ENCODE measurements at regions not wholly inside any gene's neighbourhood (a gene's known extent, or its start where the extent isn't known, plus 50 kb on each side); places are given as distances from the start of the nearest gene placed in this dataset.

DNA sequence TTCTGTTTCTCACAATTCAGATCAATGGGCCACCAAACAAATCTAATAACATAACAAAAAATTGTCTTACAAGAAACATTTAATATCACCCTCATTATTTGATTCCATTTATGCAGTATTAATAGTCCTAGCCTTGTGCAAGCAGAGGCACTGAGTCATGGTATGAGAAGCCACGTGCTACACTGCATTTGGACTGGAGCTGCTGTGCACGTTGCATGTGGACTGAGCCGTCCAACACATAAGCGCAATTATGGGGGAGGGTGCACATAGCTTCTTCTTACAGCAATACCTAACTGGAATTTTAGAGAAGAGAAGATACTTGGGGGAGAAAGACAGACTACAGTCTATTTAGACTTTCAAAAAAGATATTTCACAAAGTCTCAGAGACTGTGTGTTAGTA, 329.6 kb upstream of the ID2 start:
- intact Hi-C loops (cut with DNase I; ENCODE audit: low total_unique reads) (no loop called here), in situ Hi-C loops (cut with MboI; ENCODE audit: low sequenced_read_pairs in 4 of 4) (no loop called here)
- H3K4me1 ChIP-seq, result no peaks in the 10 kb centered on the region
- H3K27ac ChIP-seq, result no peak overlapping the region
- DNase-seq (no peak), ATAC-seq (no peak)
- H3K36me3 ChIP-seq, result no peaks in the 10 kb centered on the region
- no peaks in the 10 kb centered on the region for H3K27me3 ChIP-seq
- H3K4me3 ChIP-seq, result no peak overlapping the region
- TF ChIP-seq POLR2A (IDR thresholded peaks at IDR 0.05) (no peak), CTCF (IDR thresholded peaks at IDR 0.05 in 4 of 5, conservative IDR thresholded peaks at IDR 0.05 in 1 of 5) (no peak)
- H3K9me3 ChIP-seq, result no peaks in the 10 kb centered on the region

- Histone ChIP-seq H3K36me3 (no peaks in the 10 kb centered on the region), H3K27me3 (no peaks in the 10 kb centered on the region), H3K4me1 (no peaks in the 10 kb centered on the region), H3K27ac (no peak overlapping the region), H3K4me3 (no peak overlapping the region), H3K9me3 (no peaks in the 10 kb centered on the region)
- no peak for DNase-seq
- no peak for ATAC-seq
- intact Hi-C loops (cut with DNase I; ENCODE audit: low total_unique reads), result no loop called here
- in situ Hi-C loops (cut with MboI; ENCODE audit: low sequenced_read_pairs in 4 of 4), result no loop called here
- TF ChIP-seq POLR2A (IDR thresholded peaks at IDR 0.05) (no peak), CTCF (IDR thresholded peaks at IDR 0.05 in 4 of 5, conservative IDR thresholded peaks at IDR 0.05 in 1 of 5) (no peak)
Measured at GRCh38 chr2:8352989-8353388, 328.9 kb upstream of the ID2 start.

DNA sequence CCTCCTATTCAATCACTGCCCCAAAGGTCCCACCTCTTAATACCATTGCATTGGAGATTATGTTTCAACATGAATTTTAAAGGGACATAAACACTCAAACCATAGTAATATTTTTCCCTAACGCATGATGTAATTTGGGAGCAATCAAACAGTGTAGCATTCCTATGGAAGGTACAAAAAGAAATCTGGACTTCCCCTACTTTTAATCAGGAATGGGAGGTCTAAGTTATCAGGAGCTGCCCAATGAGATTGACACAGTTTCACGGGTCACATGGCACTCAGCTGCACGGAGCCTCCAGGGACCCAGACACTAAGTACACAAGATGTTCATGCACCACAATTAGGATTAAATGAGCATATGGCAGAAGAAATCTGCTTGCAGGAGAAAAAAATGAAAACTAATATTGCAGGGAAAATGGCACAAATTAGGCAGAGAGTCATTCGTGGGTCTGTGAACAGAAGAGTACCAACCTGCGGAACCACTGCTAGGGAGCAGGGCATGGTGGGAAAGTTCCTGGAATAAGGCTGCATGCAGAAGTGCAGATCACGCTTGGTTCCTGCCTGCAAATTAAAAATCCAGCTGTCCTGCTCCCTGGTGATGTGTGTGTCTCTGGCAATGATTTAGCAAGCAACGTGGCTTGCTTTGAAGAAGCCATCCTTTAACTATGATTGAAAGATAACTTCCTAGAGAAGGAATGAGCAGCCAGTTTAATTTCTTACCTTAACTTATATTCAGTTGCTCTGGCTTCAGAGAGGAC, 326.6 kb upstream of the ID2 start:
- DNase-seq (no peak), ATAC-seq (no peak)
- Histone ChIP-seq H3K27ac (no peak overlapping the region), H3K9me3 (no peaks in the 10 kb centered on the region), H3K36me3 (no peaks in the 10 kb centered on the region), H3K4me3 (no peak overlapping the region), H3K27me3 (no peaks in the 10 kb centered on the region), H3K4me1 (no peaks in the 10 kb centered on the region)
- in situ Hi-C loops (cut with MboI; ENCODE audit: low sequenced_read_pairs in 4 of 4), result no loop called here
- no peak for TF ChIP-seq POLR2A (IDR thresholded peaks at IDR 0.05)
- TF ChIP-seq CTCF (IDR thresholded peaks at IDR 0.05 in 4 of 5, conservative IDR thresholded peaks at IDR 0.05 in 1 of 5), result no peak
- intact Hi-C loops (cut with DNase I; ENCODE audit: low total_unique reads), result no loop called here

DNA sequence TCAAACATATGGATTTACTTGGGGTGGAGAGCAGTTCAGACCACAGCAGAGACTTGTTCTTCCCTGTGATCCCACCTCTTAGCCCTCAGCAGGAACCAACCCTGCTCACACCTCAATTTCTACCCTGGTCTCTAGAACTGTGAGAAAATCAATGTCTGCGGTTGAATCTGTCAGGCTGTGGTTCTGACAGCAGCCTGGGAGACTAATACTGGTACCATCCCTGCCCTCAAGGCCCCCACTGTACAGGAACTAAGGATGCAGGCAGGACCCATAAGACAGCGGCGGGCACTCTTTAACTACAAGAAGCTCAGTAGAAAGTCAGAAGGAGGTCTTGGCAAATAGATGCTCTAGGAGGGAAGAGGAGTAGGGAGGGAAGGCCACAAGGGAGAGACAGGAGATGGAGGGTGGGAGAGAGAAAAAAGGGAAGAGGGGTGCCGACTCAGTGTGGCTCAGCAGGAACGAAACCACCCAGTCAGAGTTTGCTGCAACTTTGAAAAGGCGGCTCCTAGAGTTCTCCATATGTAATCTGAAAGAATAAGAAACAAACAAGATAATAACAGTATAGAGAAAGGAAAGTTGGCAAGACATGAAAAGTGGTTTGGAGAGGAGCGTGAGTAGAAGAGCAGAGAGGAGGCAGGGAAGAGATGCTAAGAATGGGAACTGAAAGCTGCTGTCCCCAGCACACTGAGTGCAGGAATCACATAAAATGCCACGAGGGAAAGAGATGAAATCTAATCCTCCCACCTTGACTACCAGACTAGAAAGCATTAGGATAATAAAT, 323.9 kb upstream of the ID2 start:
- intact Hi-C loops (cut with DNase I; ENCODE audit: low total_unique reads) (no loop called here), in situ Hi-C loops (cut with MboI; ENCODE audit: low sequenced_read_pairs in 4 of 4) (no loop called here)
- Histone ChIP-seq H3K4me1 (no peaks in the 10 kb centered on the region), H3K27ac (no peak overlapping the region), H3K4me3 (no peak overlapping the region), H3K27me3 (no peaks in the 10 kb centered on the region), H3K36me3 (no peaks in the 10 kb centered on the region), H3K9me3 (no peaks in the 10 kb centered on the region)
- no peak for DNase-seq
- TF ChIP-seq POLR2A (IDR thresholded peaks at IDR 0.05), result no peak
- TF ChIP-seq CTCF (IDR thresholded peaks at IDR 0.05 in 4 of 5, conservative IDR thresholded peaks at IDR 0.05 in 1 of 5), result no peak
- ATAC-seq, result no peak
